DMS153 treated with DMSO at 0.1 percent for 48 hours (cell line): ENCODE measurements at regions not wholly inside any gene's neighbourhood (a gene's known extent, or its start where the extent isn't known, plus 50 kb on each side); places are given as distances from the start of the nearest gene placed in this dataset.

Source experiments
- DNase-seq: peaks from one replicate; lab custom pipeline; 2025; ENCODE audit not compliant: unreplicated experiment; lab: John Stamatoyannopoulos, UW

DNA sequence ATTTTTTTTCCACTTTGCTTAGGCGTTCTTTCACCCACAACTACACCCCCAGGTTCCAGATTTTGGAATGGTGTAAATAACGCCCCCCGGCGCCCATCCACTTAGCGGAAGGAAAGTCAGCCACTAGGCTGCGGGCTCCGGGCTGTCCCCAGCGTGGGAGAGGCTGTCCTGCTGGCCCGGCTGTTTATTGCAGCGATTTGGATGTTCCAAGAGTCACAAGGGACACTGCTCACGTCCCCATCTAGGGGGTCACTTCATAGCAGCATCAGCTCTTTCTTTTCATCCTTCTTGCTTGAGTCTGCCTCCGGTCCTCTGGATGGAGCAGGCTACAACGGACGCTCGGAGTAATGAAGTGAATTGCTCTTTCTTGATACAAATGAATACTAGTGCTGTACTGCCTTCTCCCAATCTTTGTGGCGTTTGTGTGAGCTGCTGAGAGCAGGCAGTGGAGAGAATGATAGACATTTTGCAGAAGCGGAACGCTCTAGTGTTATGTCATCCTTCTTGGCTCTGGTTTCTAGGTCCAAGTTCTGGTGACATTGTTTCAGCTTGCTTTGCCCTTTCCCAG, 50.7 kb upstream of the PAIP2B start:
- no peak for DNase-seq

- no peak for DNase-seq
These were observed 50.2 kb upstream of the PAIP2B start for GRCh38 chr2:71277147-71277475.

GRCh38 chr2:71276311-71277146, 49.6 kb upstream of the PAIP2B start:
- peak; percentile 59 for DNase-seq
